PC-9 (cell line): ENCODE measurements at regions not wholly inside any gene's neighbourhood (a gene's known extent, or its start where the extent isn't known, plus 50 kb on each side); places are given as distances from the start of the nearest gene placed in this dataset.

Experiments used
- BruUV-seq: library from RNA; stranded (reverse); fragments of 400-500 nt; replicated peaks from 2 replicates; lab custom pipeline; 2021; lab: Mats Ljungman, UMichigan
- CTCF ChIA-PET: fragments of 300-600 bp; sonication (Branson Sonifier 250); formaldehyde crosslinking; loops from one replicate; lab custom pipeline; 2022; ENCODE audit warnings: antibody characterized with exemption; lab: Charles Lee
- POLR2A ChIA-PET: fragments of 300-600 bp; sonication (Branson Sonifier 250); formaldehyde crosslinking; loops from one replicate; lab custom pipeline; 2022; ENCODE audit warnings: antibody characterized with exemption; ENCODE audit not compliant: unreplicated experiment; lab: Charles Lee
- DNase-seq, 2 experiments: peaks; one replicate each; pipeline versions ENCODE4 v3.0.0 to v3.0.0-alpha.2; 2015 to 2022; ENCODE audit warnings: mixed read lengths in 1 of 2
- H2AFZ ChIP-seq: fragments of 200-600 bp; sonication (generic); 2 replicates; pipeline ENCODE4 v1.8.1; 2017; ENCODE audit warnings: antibody characterized with exemption
- H3F3A ChIP-seq: fragments of 200-600 bp; sonication (generic); 2 replicates; pipeline ENCODE4 v1.8.1; 2017; ENCODE audit warnings: antibody characterized with exemption, mild to moderate bottlenecking, low read depth; ENCODE audit not compliant: insufficient read depth
- H3K27ac ChIP-seq: fragments of 200-600 bp; sonication (generic); 2 replicates; pipeline ENCODE4 v1.6.1; 2016; ENCODE audit warnings: mixed run types
- H3K27me3 ChIP-seq: fragments of 200-600 bp; sonication (generic); 2 replicates; pipeline ENCODE4 v1.6.1; 2016; ENCODE audit warnings: low read depth, mixed run types; ENCODE audit not compliant: insufficient read depth
- H3K36me3 ChIP-seq: fragments of 200-600 bp; sonication (generic); 2 replicates; pipeline ENCODE4 v1.6.1; 2016; ENCODE audit warnings: low read depth, mixed run types
- H3K4me1 ChIP-seq: fragments of 200-600 bp; sonication (generic); replicated peaks from 2 replicates; pipeline ENCODE4 v1.6.1; 2016; ENCODE audit warnings: mixed run types; ENCODE audit not compliant: insufficient read depth
- H3K4me2 ChIP-seq: fragments of 200-600 bp; sonication (generic); 2 replicates; pipeline ENCODE4 v1.6.1; 2017; ENCODE audit warnings: mixed run types
- H3K4me3 ChIP-seq: fragments of 200-600 bp; sonication (generic); 2 replicates; pipeline ENCODE4 v1.6.1; 2016; ENCODE audit warnings: mixed run types
- H3K79me2 ChIP-seq: fragments of 200-600 bp; sonication (generic); 2 replicates; pipeline ENCODE4 v1.6.1; 2017; ENCODE audit warnings: low read depth, mixed run types
- H3K9me2 ChIP-seq: fragments of 200-600 bp; sonication (generic); 2 replicates; pipeline ENCODE4 v1.8.1; 2017; ENCODE audit warnings: mild to moderate bottlenecking; ENCODE audit not compliant: insufficient read depth
- H3K9me3 ChIP-seq: fragments of 200-600 bp; sonication (generic); 2 replicates; pipeline ENCODE4 v1.8.1; 2016; ENCODE audit warnings: low read depth; ENCODE audit not compliant: insufficient read depth
- H4K20me1 ChIP-seq: fragments of 200-600 bp; sonication (generic); 2 replicates; pipeline ENCODE4 v1.8.1; 2017; ENCODE audit not compliant: insufficient read depth
- EZH2 ChIP-seq: fragments of 200-600 bp; sonication (generic); IDR thresholded peaks from 2 replicates; pipeline ENCODE4 v1.8.0; 2017; ENCODE audit warnings: antibody characterized with exemption, low read depth
- intact Hi-C: fragments of 100-400 bp; cut with micrococcal nuclease; formaldehyde crosslinking; loops from one replicate; pipeline ENCODE4 v1.10.0; 2022; ENCODE audit not compliant: unreplicated experiment
- TF ChIP-seq, protein P1 (sequence below): fragments of 200-600 bp; sonication (generic); conservative IDR thresholded peaks from 2 replicates; pipeline ENCODE4 v1.6.1; 2017; ENCODE audit warnings: mixed run types, antibody characterized with exemption, mild to moderate bottlenecking, moderate library complexity

DNA sequence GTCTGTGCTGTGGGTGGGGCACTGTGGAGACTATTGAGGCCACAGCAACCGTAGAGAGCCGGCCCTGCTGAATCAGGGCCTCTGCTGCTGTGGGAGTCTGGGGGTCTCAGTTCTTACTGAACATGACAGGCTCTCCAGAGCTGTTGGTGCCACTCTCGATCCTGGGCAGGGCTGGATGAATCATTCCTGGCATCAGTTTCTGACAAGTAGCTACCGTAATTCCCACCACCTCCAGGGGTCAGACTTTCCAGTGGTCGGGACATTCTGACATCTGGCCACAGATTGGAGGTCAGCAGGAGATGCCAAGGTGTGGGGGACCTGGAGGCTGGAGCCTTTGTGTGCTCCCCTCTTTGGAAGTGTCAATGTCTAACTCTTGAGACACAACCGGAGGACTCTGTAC, 188.4 kb downstream of the IRX2 start:
- no peak overlapping the region for H3K4me2 ChIP-seq
- CTCF ChIA-PET: no interaction called here
- no peaks in the 10 kb centered on the region for H3K36me3 ChIP-seq
- no peak for TF ChIP-seq EZH2
- TF ChIP-seq, protein P1, sequence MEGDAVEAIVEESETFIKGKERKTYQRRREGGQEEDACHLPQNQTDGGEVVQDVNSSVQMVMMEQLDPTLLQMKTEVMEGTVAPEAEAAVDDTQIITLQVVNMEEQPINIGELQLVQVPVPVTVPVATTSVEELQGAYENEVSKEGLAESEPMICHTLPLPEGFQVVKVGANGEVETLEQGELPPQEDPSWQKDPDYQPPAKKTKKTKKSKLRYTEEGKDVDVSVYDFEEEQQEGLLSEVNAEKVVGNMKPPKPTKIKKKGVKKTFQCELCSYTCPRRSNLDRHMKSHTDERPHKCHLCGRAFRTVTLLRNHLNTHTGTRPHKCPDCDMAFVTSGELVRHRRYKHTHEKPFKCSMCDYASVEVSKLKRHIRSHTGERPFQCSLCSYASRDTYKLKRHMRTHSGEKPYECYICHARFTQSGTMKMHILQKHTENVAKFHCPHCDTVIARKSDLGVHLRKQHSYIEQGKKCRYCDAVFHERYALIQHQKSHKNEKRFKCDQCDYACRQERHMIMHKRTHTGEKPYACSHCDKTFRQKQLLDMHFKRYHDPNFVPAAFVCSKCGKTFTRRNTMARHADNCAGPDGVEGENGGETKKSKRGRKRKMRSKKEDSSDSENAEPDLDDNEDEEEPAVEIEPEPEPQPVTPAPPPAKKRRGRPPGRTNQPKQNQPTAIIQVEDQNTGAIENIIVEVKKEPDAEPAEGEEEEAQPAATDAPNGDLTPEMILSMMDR: peak; percentile 36; the same call in 1 of the 2 replicates
- BruUV-seq: no TSS peak
- no peaks in the 10 kb centered on the region for H3K4me1 ChIP-seq
- H3K9me3 ChIP-seq: no peaks in the 10 kb centered on the region; the same call in none of the 2 replicates
- no peak overlapping the region for H3K27ac ChIP-seq
- POLR2A ChIA-PET: no interaction called here
- DNase-seq: no peak
- intact Hi-C loops: no loop called here
- H3K9me2 ChIP-seq: no peaks in the 10 kb centered on the region
- H4K20me1 ChIP-seq: no peaks in the 10 kb centered on the region
- H3K79me2 ChIP-seq: no peaks in the 10 kb centered on the region
- H3F3A ChIP-seq: no peaks in the 10 kb centered on the region
- H3K4me3 ChIP-seq: no peak overlapping the region
- H3K27me3 ChIP-seq: peaks cover 87% of the 10 kb centered on the region
- no peak overlapping the region for H2AFZ ChIP-seq

DNA sequence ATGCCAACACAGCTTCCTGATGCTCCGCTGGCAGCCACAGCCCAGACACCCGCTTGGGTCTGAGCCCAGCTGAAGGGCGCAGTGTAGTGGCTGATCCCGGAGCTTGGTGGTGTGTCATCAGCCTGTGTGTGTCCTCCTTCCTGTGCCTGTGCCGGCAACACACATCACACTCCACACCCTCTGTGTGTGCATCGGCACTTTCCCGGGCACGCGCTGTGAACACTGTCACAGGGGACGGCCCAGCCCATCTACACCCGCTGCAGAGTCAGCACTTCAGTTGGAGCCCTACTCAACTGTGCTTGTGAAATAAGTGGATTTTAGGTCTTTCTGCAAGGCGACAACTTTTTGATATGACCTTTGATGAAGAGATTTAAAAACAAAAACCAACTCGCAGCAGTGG, 189.4 kb downstream of the IRX2 start:
- H4K20me1 ChIP-seq: no peaks in the 10 kb centered on the region
- POLR2A ChIA-PET: no interaction called here

DNA sequence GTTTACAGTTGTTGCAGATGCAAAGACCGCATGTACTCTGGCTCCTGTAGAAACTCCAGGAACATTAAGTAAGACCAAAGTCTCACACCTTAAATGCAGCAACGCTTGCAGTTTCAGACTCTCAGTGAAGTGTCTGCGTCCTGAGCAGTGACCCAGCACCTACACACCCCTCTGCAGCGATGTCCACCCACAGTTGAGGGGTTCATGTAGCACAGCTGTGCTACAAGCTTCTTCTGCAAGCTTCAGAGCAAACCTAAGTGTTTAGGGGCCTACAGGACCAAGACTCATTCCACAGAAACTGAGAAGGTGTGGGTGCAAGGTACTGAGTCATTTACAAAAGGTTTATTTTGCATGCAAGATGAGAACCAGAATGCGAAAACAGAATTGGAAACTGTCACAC, 191.0 kb downstream of the IRX2 start:
- ChIA-PET CTCF (no interaction called here), POLR2A (no interaction called here)
- peaks cover 86% of the 10 kb centered on the region for H3K27me3 ChIP-seq
- DNase-seq: no peak
- H3K27ac ChIP-seq: no peak overlapping the region
- H3K9me3 ChIP-seq: no peaks in the 10 kb centered on the region; the same call in 1 of the 2 replicates
- H3K4me1 ChIP-seq: no peaks in the 10 kb centered on the region
- intact Hi-C loops: no loop called here
- H4K20me1 ChIP-seq: no peaks in the 10 kb centered on the region
- no peak overlapping the region for H2AFZ ChIP-seq
- H3K36me3 ChIP-seq: no peaks in the 10 kb centered on the region
- no peak overlapping the region for H3K4me3 ChIP-seq
- TF ChIP-seq, protein P1: no peak
- no peak for TF ChIP-seq EZH2
- no peaks in the 10 kb centered on the region for H3F3A ChIP-seq
- BruUV-seq: no TSS peak
- no peak overlapping the region for H3K4me2 ChIP-seq
- no peaks in the 10 kb centered on the region for H3K79me2 ChIP-seq
- no peaks in the 10 kb centered on the region for H3K9me2 ChIP-seq

More for the DNA sequence above, 189.4 kb downstream of the IRX2 start:
- TF ChIP-seq EZH2: no peak
- TF ChIP-seq, protein P1: no peak
- no TSS peak for BruUV-seq
- DNase-seq: no peak
- Histone ChIP-seq H2AFZ (no peak overlapping the region), H3K4me2 (no peak overlapping the region), H3K27me3 (peaks cover 87% of the 10 kb centered on the region), H3K4me3 (no peak overlapping the region), H3K4me1 (no peaks in the 10 kb centered on the region), H3K36me3 (no peaks in the 10 kb centered on the region), H3K79me2 (no peaks in the 10 kb centered on the region), H3K9me2 (no peaks in the 10 kb centered on the region), H3K27ac (no peak overlapping the region), H3K9me3 (no peaks in the 10 kb centered on the region; the same call in none of the 2 replicates), H3F3A (no peaks in the 10 kb centered on the region)
- intact Hi-C loops: no loop called here
- CTCF ChIA-PET: no interaction called here
